GM23338 (cell line): ENCODE measurements at regions not wholly inside any gene's neighbourhood (a gene's known extent, or its start where the extent isn't known, plus 50 kb on each side); places are given as distances from the start of the nearest gene placed in this dataset.

Source experiments
- ATAC-seq: fragments of 200-7000 bp; cut with Tn5 transposase; 3 replicates; pipeline ENCODE4 v1.9.1; 2020
- DNase-seq: peaks from one replicate; pipeline ENCODE4 v3.0.0-alpha.2; 2015; ENCODE audit warnings: low spot score
- H2AFZ ChIP-seq: fragments of 200-600 bp; sonication (generic); 2 replicates; pipeline ENCODE4 v1.8.0; 2016; ENCODE audit warnings: antibody characterized with exemption, mild to moderate bottlenecking, moderate library complexity
- H3F3A ChIP-seq: fragments of 200-600 bp; sonication (generic); replicated peaks from 2 replicates; pipeline ENCODE4 v1.8.0; 2017; ENCODE audit warnings: antibody characterized with exemption, mixed run types, low read depth
- H3K27ac ChIP-seq: fragments of 200-600 bp; sonication (generic); 2 replicates; pipeline ENCODE4 v1.6.1; 2016; ENCODE audit warnings: low read depth
- H3K27me3 ChIP-seq: fragments of 200-600 bp; sonication (generic); 2 replicates; pipeline ENCODE4 v1.8.0; 2016; ENCODE audit warnings: mild to moderate bottlenecking, mixed run types, moderate library complexity; ENCODE audit not compliant: insufficient read depth
- H3K36me3 ChIP-seq: fragments of 200-600 bp; sonication (generic); 2 replicates; pipeline ENCODE4 v1.8.0; 2016; ENCODE audit warnings: mild to moderate bottlenecking; ENCODE audit not compliant: insufficient read depth
- H3K4me1 ChIP-seq: fragments of 200-600 bp; sonication (generic); 2 replicates; pipeline ENCODE4 v1.8.0; 2016; ENCODE audit warnings: mild to moderate bottlenecking, moderate library complexity; ENCODE audit not compliant: insufficient read depth
- H3K4me2 ChIP-seq: fragments of 200-600 bp; sonication (generic); 2 replicates; pipeline ENCODE4 v1.7.1; 2017; ENCODE audit warnings: mixed run types
- H3K4me3 ChIP-seq: fragments of 200-600 bp; sonication (generic); 2 replicates; pipeline ENCODE4 v1.6.1; 2016; ENCODE audit warnings: mixed run types
- H3K79me2 ChIP-seq: fragments of 200-600 bp; sonication (generic); replicated peaks from 2 replicates; pipeline ENCODE4 v1.8.0; 2017; ENCODE audit warnings: mild to moderate bottlenecking; ENCODE audit not compliant: insufficient read depth
- H3K9me2 ChIP-seq: fragments of 200-600 bp; sonication (generic); 2 replicates; pipeline ENCODE4 v1.8.0; 2017; ENCODE audit not compliant: insufficient read depth
- H4K20me1 ChIP-seq: fragments of 200-600 bp; sonication (generic); replicated peaks from 2 replicates; pipeline ENCODE4 v1.8.0; 2017; ENCODE audit warnings: mild to moderate bottlenecking; ENCODE audit not compliant: insufficient read depth
- H3K27ac Mint-ChIP-seq: 2 replicates; pipeline ENCODE4 v1.8.0; 2020; ENCODE audit warnings: inconsistent platforms, mild to moderate bottlenecking, moderate library complexity, mixed read lengths
- H3K27me3 Mint-ChIP-seq: 3 replicates; pipeline ENCODE4 v1.8.0; 2022; ENCODE audit warnings: low read depth, mild to moderate bottlenecking, moderate library complexity, mixed read lengths, inconsistent platforms; ENCODE audit not compliant: insufficient read depth, poor library complexity
- H3K36me3 Mint-ChIP-seq: 3 replicates; pipeline ENCODE4 v1.8.0; 2021; ENCODE audit warnings: low read depth, mild to moderate bottlenecking, inconsistent platforms, moderate library complexity, mixed read lengths
- H3K4me1 Mint-ChIP-seq: 3 replicates; pipeline ENCODE4 v1.8.0; 2020; ENCODE audit warnings: mild to moderate bottlenecking, inconsistent platforms, mixed read lengths
- H3K4me3 Mint-ChIP-seq: 3 replicates; pipeline ENCODE4 v1.8.0; 2021; ENCODE audit warnings: moderate library complexity, mild to moderate bottlenecking, inconsistent platforms, mixed read lengths
- H3K9me3 Mint-ChIP-seq: 3 replicates; pipeline ENCODE4 v1.8.0; 2020; ENCODE audit warnings: moderate library complexity, mild to moderate bottlenecking, inconsistent platforms, mixed read lengths
- CTCF ChIP-seq, 2 experiments: fragments of 200-600 bp in 1 of 2; sonication (generic) in 1 of 2; conservative IDR thresholded peaks; 2 replicates each; pipeline versions ENCODE4 v1.5.1 to v1.6.1; 2016 to 2017; ENCODE audit warnings: antibody characterized with exemption in 2 of 2, low read depth in 2 of 2, mild to moderate bottlenecking in 2 of 2, moderate library complexity in 1 of 2
- EZH2 ChIP-seq: fragments of 200-600 bp; sonication (generic); IDR thresholded peaks from one replicate; pipeline ENCODE4 v1.8.0; 2017; ENCODE audit warnings: antibody characterized with exemption, mild to moderate bottlenecking, low read depth; ENCODE audit not compliant: unreplicated experiment
- EZH2phosphoT487 ChIP-seq: fragments of 200-600 bp; sonication (generic); IDR thresholded peaks from one replicate; pipeline ENCODE4 v1.8.1; 2018; ENCODE audit warnings: antibody characterized with exemption; ENCODE audit not compliant: unreplicated experiment
- JUNB ChIP-seq: IDR thresholded peaks from one replicate; pipeline ENCODE4 v1.6.1; 2016; ENCODE audit warnings: antibody characterized with exemption; ENCODE audit not compliant: unreplicated experiment
- NANOG ChIP-seq: IDR thresholded peaks from 2 replicates; pipeline ENCODE4 v1.6.1; 2016; ENCODE audit warnings: antibody characterized with exemption, borderline replicate concordance
- POLR2AphosphoS5 ChIP-seq: IDR thresholded peaks from 2 replicates; pipeline ENCODE4 v1.6.1; 2016; ENCODE audit warnings: antibody characterized with exemption, low read depth
- REST ChIP-seq: IDR thresholded peaks from one replicate; pipeline ENCODE4 v1.6.1; 2018; ENCODE audit warnings: antibody characterized with exemption; ENCODE audit not compliant: unreplicated experiment
- STAT1 ChIP-seq: IDR thresholded peaks from one replicate; pipeline ENCODE4 v1.6.1; 2016; ENCODE audit warnings: antibody characterized with exemption; ENCODE audit not compliant: unreplicated experiment
- ZNF114 ChIP-seq: fragments of 250-450 bp; sonication (Bioruptor Pico); IDR thresholded peaks from 2 replicates; pipeline ENCODE4 v1.5.0; 2020; ENCODE audit warnings: mild to moderate bottlenecking, moderate library complexity
- ZNF331 ChIP-seq: fragments of 250-450 bp; sonication (Bioruptor Pico); IDR thresholded peaks from 2 replicates; pipeline ENCODE4 v1.5.0; 2020; ENCODE audit warnings: low read depth, mild to moderate bottlenecking, moderate library complexity
- ZNF462 ChIP-seq: fragments of 250-450 bp; sonication (Bioruptor Pico); IDR thresholded peaks from 2 replicates; pipeline ENCODE4 v1.5.0; 2020; ENCODE audit warnings: mild to moderate bottlenecking, moderate library complexity

- TF ChIP-seq REST (no peak), ZNF114 (no peak), ZNF331 (no peak)
Observed at GRCh38 chr9:26176628-26177027, 498.4 kb upstream of the TUSC1 start (continued).

GRCh38 chr9:26175264-26175663 lies 497.0 kb upstream of the TUSC1 start:
- Histone ChIP-seq H3F3A (no peaks in the 10 kb centered on the region), H4K20me1 (no peaks in the 10 kb centered on the region), H2AFZ (no peak overlapping the region), H3K9me2 (no peaks in the 10 kb centered on the region), H3K27ac (no peak overlapping the region), H3K4me2 (no peak overlapping the region), H3K4me3 (no peak overlapping the region), H3K79me2 (no peaks in the 10 kb centered on the region), H3K36me3 (no peaks in the 10 kb centered on the region), H3K4me1 (peaks cover 17% of the 10 kb centered on the region), H3K27me3 (no peaks in the 10 kb centered on the region)
- no peak for DNase-seq
- no peaks in the 10 kb centered on the region for H3K9me3 Mint-ChIP-seq
- H3K4me3 Mint-ChIP-seq: no peak overlapping the region
- H3K4me1 Mint-ChIP-seq: peaks cover 17% of the 10 kb centered on the region
- H3K36me3 Mint-ChIP-seq: no peaks in the 10 kb centered on the region
- H3K27ac Mint-ChIP-seq: no peak overlapping the region
- no peak for ATAC-seq
- H3K27me3 Mint-ChIP-seq: no peaks in the 10 kb centered on the region
- TF ChIP-seq STAT1: no peak
- TF ChIP-seq ZNF114: no peak
- no peak for TF ChIP-seq CTCF (conservative IDR thresholded peaks at IDR 0.05; ENCODE audit: low read depth in 2 of 2)
- no peak for TF ChIP-seq ZNF462 (CRISPR knock-in tag)
- TF ChIP-seq EZH2: no peak
- TF ChIP-seq EZH2phosphoT487: no peak
- TF ChIP-seq JUNB: no peak
- no peak for TF ChIP-seq REST
- TF ChIP-seq NANOG: no peak
- no peak for TF ChIP-seq POLR2AphosphoS5
- no peak for TF ChIP-seq ZNF331
